Islet of Langerhans (tissue), 1 donor: ENCODE measurements at regions not wholly inside any gene's neighbourhood (a gene's known extent, or its start where the extent isn't known, plus 50 kb on each side); places are given as distances from the start of the nearest gene placed in this dataset.
"Not testable (repeated sequence)": the region's sequence is repeated elsewhere in the genome, so short reads cannot be mapped to it uniquely, and the experiment has no call there.

Experiments used
- FAIRE-seq: peaks from one replicate; lab custom pipeline; 2011; peaks lifted over from hg19 to GRCh38; lab: Jason Lieb, UNC

DNA sequence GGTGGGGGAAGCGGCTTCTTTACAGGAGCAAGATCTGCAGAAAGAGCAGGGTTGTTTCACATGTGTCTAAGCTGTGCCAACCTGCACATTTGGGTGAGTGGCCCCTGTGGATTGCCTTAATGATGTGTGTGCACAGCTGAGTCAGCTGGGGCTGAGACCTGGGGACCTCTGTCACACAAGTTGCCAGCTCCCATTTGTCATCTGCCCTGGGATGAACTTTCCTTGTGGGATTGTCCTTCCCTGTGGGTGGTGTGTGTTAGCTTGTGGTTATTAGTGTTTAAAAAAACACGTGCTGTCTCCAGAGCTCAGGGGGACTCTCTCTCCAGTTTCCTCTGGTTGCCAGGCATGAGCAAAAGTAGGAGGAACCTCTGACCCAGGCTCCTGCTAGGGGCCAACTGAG, 400.5 kb upstream of the CCL2 start:
- FAIRE-seq: no peak

- no peak for FAIRE-seq
These were observed 397.0 kb upstream of the CCL2 start for GRCh38 chr17:33858121-33858520.

GRCh38 chr17:33858682-33859081, 396.4 kb upstream of the CCL2 start:
- no peak for FAIRE-seq

GRCh38 chr17:33862772-33863602, 392.1 kb upstream of the CCL2 start:
- FAIRE-seq: no peak

DNA sequence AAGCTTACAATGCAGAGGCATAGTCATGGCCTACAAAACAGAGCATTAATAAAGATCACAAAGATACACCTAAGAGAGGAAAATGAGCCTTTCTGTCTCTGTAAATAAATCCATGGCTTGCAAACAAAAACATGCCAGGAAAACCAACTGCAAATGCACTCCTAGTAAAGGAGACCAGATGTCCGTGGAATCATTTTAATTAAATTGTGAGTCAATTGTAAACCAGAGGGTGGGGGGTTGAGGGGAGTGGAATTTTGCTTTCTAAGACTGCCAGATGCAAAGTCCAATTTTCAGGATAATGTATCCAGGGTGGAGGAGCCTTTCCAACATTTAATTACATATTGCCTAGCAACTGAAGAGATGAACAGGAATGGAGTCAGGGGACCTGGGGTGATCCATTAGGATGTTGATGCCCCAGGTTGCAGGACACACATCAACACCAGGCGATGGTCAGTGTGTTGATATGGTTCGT, 390.3 kb upstream of the CCL2 start:
- no peak for FAIRE-seq

DNA sequence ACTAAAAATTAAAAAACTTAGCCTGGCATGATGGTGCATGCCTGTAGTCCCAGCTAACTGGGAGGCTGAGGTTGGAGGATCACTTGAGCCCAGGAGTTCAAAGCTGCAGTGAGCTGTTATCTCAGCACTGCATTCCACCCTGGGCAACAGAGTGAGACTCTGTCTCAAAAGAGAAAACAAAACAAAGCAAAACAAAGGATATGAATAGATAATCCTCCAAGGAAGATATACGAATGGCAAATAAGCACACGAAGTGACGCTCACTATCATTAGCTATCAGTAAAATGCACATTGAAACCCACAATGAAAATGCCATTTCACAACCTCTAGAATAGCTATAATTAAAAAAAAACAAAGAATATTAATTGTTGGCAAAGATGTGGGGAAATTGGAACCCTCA, 386.2 kb upstream of the CCL2 start:
- FAIRE-seq: no peak

GRCh38 chr17:33870936-33871335, 384.1 kb upstream of the CCL2 start:
- FAIRE-seq: no peak

- no peak for FAIRE-seq
These were observed 383.2 kb upstream of the CCL2 start for GRCh38 chr17:33871720-33872540.

GRCh38 chr17:33873201-33873617, 381.9 kb upstream of the CCL2 start:
- FAIRE-seq: no peak

DNA sequence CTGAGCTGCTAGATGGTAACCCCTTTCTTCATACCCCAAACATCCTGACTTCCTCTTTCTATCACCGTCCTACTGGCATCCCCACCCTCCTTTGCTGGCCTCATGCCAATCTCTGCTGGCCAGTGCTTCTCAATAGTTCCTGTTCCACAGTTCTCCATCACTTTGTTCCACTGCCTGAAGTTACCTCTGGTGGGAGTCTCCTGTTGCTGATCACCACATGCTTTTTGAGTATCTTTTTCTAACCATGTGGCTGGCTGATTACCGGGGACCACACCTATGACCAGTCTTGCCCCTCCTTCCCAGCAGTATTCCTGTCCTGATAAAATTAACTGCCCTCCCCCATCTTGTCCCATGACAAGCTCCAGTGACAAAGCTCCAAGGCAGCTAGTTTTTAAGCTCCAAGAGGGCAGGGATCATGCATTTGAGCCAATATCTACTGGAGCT, 380.4 kb upstream of the CCL2 start:
- no peak for FAIRE-seq

GRCh38 chr17:33875973-33876372, 379.1 kb upstream of the CCL2 start:
- FAIRE-seq: no peak

GRCh38 chr17:33882273-33882672, 372.8 kb upstream of the CCL2 start:
- FAIRE-seq: not testable (repeated sequence)

DNA sequence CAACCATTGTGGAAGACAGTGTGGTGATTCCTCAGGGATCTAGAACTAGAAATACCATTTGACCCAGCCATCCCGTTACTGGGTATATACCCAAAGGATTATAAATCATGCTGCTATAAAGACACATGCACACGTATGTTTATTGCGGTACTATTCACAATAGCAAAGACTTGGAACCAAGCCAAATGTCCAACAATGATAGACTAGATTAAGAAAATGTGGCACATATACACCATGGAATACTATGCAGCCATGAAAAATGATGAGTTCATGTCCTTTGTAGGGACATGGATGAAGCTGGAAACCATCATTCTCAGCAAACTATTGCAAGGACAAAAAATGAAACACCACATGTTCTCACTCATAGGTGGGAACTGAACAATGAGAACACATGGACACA, 372.4 kb upstream of the CCL2 start:
- FAIRE-seq: not testable (repeated sequence)

DNA sequence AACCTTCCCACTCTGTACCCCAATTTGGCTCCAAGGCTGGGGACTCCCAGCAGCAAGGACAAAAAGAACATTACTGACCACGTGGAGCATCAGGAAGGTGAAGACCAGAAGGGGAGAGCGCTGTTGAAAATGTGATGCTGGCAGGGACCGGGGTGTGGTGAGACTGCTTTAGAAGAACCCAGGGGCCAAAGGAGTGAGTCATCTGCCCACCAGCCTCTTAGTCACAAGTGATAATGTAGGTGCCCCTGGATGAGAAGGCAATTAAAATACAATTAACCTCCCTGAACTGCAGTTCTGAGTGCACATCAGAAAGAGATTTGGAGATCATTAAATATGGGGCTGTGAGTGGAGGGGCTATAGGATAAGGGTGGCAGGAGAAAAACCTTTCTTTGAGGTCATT, 366.6 kb upstream of the CCL2 start:
- FAIRE-seq: no peak

GRCh38 chr17:33889040-33889439, 366.0 kb upstream of the CCL2 start:
- no peak for FAIRE-seq

DNA sequence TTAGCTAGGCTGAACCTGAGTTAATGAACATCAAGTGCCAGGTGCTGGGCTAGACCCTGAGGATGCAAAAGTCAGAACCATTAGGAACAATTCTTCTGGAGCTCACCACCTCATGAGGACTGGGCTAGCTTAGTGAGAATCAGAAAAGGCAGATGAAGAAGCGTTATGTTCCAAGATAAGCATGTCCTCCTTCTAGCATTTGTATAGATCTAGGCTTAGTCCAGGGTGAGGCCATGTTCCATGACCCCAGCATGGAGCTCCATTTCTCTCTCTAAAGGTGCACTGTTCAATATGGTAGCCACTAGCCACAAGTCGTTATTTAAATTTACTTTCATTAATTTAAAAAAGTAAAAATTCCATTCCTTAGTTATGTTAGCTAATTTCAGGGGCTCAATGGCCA, 365.3 kb upstream of the CCL2 start:
- FAIRE-seq: no peak

GRCh38 chr17:33892717-33893591, 362.1 kb upstream of the CCL2 start:
- FAIRE-seq: no peak

- FAIRE-seq: no peak
These were observed 359.6 kb upstream of the CCL2 start for GRCh38 chr17:33895491-33895890.

- FAIRE-seq: no peak
These were observed 358.8 kb upstream of the CCL2 start for GRCh38 chr17:33896263-33896662.

GRCh38 chr17:33901085-33901484, 354.0 kb upstream of the CCL2 start:
- no peak for FAIRE-seq

DNA sequence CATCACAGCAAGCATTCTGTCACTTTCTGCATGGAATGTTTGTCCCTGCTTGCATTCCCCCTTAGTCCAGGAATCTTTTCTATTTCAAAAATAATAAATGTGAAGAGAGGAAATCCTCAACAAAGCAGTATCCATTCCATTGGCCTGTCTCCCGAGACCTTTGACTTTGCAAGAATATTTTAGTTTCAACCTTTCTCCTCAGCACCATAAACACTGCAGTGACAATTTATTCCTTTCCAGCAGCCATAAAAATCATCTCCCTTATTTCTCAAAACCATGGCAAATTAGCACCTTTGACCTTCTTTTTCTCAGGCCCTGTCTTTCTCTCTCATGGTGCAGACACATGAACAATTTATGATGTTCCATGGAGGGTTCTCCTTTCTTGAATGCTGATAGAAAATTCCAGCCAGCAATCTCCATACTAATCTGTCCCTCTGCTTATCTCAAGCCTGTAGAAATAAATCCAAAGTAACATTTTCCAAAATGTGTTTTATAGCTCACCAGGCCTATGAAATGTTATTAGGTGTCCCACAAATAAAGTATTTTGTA, 352.1 kb upstream of the CCL2 start:
- FAIRE-seq: no peak

GRCh38 chr17:33904476-33904875, 350.6 kb upstream of the CCL2 start:
- no peak for FAIRE-seq
